HG03135 (cell line): ENCODE measurements at regions not wholly inside any gene's neighbourhood (a gene's known extent, or its start where the extent isn't known, plus 50 kb on each side); places are given as distances from the start of the nearest gene placed in this dataset.

ENCODE experiments used
- ATAC-seq: cut with Tn5 transposase; IDR thresholded peaks from one replicate; pipeline ENCODE4 v1.9.1; 2021; ENCODE audit warnings: mild to moderate bottlenecking, moderate library complexity; ENCODE audit not compliant: unreplicated experiment

DNA sequence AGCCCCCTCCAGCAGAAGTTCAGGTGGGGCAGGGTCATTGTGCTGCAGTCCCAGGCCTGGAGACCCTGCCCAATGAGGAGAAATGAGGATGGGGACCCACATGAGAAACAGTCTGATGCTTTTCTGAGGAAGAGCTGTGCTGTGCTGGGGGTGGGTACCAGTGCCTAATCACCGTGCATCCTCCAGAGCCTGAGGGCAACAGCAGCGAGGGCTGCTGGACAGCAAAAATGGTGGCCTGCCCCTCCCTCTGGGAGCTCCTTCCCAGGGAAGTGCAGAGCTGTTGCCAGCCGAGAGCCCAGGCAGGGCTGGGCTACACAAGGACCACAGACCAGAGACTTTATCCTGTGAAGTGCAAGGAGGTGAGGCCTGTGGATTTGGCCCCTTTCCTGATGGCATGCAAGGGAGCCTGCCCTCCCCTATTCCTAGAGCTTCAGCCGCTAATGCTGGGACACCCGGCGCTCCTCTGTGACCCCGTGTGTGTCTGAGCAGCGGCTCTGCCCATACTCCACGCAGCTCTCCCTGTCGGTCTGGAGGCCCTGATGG lies 134.8 kb downstream of the DSEL start:
- ATAC-seq, result no peak

DNA sequence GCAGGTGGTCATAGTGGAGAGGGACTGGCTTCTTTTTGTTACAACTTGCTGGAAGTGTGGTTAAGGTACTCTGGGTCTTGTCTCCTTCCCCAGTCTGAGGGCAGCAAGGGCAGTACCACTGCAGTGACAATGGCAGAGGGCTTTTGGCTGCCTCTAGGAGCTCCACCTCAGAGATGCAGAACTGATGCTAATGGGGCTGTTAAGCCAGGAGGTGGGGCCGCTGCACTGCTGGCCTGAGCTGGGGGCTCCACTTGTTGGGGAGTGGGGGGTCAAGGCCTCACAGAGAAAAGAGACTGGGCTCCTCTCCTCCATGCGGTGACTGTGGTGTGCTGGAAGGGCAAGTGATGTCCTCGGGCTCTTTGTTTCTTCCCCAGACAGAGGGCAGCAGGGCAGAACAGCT lies 135.7 kb downstream of the DSEL start:
- no peak for ATAC-seq

DNA sequence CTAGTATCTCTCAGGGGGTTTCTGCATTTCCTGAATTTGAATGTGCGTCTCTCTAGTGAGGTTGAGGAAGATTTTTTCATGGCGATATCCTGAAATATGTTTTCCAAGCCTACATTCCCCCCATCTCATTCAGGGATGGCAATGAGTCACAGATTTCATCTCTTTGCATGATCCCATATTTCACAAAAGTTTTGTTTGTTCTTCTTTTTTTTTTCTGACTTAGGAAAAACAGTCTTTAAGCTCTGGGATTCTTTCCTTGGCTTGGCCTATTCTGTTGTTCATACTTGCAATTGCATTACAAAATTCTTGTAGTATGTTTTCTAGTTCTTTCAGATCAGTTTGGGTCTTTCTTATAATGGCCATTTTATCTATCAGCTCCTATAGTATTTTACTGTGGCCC lies 136.5 kb downstream of the DSEL start:
- ATAC-seq, result no peak

DNA sequence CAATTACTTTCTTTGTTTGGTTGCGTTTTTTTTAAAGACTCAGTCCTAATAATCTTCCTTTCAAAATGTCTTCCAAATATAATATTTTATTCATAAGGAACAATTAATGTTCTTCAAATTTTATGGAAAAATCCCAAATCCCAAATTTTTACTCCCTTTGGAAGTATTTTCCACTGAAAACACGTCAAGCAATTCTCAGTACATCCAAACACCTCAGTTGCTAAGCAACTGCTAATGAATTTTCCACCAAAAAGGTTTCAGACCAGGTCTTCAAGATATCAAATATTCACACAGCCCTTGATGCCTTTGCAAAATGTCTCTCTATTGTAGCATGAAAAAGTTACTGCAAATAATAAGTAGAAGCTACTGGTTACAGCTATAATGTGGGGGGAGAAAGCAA lies 140.1 kb downstream of the DSEL start:
- no peak for ATAC-seq

DNA sequence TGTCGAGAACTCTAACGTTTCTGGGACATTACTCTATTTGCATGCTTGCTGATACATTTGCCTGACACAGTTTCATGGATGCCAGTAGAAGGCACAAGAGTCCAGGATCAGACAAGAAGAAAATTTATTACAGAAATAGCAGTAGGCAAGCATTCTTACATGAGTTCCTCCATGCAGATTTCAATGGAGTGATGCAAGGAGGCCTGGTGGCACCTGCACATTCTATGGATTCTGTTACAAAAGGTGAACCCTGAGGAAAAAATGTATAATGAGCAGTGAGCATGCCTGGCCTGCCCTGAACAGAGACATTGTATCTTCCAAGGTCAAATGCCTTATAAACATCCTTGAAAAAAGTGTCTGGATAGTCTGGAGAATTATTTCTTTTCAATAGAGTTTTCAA lies 142.9 kb downstream of the DSEL start:
- no peak for ATAC-seq

DNA sequence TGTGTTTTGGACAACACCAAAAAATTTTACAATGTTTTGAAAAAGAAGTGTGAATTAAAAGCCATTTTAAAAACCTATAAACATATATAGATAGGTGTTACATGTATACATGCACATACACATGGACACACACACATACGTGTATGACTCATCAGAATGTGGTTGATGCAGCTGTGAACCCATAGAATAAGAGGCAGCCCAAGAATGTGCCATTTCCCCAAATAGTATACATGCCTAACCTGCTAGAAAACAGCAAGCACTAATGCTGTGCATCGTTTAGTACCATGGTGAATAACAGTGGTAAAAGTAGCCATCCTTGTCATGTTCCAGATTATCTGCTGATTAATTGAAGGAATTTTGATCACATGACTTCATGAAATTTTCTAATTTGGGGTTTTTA lies 149.0 kb downstream of the DSEL start:
- no peak for ATAC-seq

DNA sequence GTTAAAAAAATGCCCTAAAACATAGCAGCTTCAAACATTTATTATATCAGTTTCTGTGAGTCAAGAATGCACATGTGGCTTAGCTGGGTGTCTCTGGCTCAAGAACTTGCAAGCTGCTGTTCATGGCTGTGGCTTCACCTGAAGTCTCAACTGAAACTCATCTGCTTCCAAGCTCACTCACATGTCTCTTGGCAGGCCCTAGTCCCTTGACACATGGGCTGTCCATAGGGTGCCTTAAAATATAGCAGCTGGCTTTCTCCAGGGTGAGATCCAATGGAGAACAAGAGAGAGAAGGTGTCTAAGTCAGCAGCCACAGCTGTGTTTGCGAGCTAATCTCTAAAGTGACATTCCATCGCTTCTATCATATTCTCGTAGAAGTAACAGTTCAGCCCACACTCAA lies 152.8 kb downstream of the DSEL start:
- no peak for ATAC-seq

DNA sequence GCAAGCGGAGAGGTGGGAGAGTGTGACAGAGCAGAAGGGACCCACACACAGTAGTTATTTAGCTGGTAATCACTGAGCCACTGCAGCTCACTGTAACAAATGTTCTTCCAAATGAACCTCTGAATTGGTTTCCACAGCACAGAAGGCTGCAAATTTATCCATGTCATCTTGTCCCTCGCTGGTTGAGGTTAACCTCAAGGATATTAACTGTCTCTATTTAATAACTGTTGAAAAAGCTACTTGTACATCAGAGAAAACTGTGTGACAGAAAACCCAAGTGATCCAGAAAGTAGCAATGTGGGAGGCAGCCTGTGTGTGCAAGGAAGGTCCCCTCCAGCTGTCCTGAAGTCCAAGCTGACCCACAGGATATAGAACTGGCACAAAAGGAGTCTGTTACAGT lies 153.6 kb downstream of the DSEL start:
- ATAC-seq, result no peak

DNA sequence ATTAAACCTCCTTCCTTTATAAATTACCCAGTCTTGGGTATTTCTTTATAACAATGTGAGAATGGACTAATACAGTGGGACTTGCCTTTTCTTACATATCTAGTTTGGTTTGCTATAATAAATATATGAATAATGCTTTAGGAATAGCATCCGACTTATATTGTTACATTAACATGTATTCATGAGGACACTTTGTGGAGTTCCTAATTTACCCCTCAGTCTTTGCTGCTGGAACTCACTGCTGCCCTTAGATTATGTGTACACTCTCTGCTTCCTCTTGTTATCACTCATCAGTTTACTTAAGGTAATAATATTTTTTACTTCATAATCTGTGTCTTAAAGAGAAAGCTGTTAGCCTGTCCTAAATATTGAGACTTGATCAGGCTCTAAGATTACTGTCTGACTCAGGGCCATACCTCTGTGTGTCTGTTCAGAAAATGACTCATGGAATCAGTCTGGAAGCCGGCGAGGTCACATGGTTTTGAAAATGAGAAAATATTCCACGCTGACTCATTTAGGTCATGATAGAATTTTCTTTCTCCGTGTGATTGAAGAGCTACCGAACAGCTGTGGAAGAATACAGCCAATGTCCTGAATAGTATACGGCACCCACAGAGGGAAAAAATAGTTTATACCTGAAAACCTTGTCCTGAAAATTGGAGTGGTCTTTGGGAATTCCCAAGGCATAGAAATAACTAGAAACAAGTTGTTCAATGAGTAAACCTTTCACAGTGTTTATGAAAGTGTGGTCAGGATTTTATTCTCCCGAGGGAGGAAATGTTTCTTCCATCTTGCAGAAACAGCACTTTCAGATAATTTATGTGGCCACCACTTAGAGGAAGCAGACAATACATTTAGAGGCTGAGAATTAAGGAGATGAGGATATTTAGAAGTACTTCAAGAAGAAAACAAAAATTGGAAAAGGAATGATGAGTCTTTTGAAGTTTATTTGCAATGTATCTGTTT lies 156.4 kb downstream of the DSEL start:
- peak; percentile 85 for ATAC-seq

DNA sequence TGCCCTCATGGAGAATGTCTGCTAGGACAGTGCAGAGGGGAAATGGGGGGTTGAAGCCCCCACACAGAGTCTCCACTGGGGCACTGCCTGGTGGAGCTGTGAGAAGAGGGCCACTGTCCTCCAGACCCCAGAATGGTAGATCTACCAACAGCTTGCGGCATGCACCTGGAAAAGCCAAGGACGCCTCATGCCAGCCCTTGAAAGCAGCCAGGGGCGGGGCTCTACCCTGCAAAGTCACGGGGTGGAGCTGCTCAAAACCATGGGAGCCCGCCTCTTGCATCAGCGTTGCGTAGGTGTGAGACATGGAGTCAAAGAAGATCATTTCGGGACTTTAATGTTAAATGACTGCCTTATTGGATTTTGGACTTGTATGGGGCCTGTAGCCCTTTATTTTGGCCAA lies 157.6 kb downstream of the DSEL start:
- no peak for ATAC-seq

DNA sequence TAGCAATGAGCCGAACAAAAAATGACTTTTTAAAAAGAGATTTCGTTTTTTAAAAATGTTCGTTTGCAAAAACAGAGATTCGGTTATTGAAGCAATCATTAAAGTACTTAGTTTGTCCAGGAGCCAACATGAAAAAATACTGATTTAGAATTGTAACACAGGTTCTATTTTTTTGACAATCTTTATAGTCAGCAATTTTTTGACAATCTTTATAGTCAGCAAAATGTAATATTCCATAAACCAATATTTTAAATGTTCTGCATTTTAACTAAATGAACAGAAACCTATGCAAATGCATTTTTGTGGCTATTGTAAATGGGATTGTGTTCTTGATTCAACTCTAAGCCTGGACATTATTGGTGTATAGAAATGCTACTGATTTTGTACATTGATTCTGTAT lies 161.8 kb downstream of the DSEL start:
- ATAC-seq, result no peak

DNA sequence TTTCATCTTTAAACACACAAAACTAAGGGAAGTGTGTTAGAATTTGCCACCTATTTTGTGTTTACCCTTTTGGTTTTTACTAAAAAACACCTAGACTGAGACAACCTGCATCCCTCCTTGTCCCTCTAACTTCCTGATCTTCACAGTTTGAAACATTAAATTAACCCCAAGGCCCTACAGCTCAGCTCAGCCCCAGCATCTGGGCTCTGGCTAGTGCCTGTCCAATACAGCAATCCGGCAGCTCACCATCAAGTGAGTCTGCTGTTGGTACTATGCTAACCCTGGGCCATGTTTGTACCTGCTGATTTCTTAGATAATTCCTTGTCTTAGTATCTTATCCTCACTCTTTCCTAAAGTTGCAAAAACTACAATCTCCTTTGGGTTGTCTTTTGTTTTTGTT lies 162.4 kb downstream of the DSEL start:
- ATAC-seq, result no peak

DNA sequence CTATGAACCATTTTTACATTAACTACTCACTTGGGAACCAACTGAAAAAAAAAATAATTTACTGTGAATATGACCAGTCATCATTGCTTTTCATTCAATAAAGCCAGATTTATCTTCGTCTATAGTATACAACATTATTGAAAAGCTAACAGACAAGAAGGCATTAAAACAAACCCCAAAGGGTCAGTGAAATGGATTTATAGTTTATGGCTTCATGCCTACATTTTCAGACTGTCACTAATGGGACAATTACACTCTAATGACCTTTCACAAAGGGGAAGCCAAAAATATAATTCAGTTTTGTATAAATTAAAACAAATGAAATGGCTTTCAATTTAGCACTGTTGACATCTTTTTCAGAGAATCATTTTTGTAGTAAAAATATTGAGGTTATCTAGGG lies 169.1 kb downstream of the DSEL start:
- ATAC-seq, result no peak

DNA sequence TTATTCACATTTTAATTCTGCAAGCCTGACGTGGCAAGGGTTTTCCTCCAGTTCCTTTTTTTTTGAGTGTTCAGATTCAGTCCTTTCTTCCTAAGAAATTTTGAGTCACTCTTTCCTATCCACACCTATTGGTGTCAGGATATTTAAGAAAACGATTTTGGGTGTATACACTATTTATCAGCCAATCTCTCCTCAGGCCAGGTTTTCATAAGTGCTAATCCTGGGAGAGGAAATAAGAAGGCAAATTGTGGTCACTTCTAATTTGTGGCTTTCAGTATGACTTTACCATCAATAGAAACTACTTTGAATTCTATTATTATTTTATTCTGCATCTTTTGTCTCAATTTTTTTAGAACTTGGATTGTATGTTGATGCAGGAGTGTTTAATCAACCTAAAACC lies 174.4 kb downstream of the DSEL start:
- no peak for ATAC-seq

DNA sequence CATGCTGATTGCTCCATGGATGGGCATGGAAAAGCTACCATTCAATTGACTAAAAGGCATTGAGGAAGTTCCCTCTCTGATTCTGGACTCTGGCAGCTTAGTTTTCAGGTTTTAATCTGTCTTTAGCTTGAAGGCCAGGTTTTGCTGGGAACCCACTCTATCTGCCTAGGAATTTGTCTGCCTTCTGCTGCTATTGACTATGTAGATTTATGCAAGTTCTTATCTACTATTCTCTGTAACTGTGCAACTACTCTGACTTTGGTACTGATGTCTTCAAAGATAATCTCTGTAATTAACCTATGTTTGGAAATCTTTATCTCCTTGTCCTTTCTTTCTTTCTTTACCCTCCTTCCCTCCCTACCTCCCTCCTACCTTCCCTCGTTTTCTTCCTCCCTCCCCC lies 178.8 kb downstream of the DSEL start:
- no peak for ATAC-seq

DNA sequence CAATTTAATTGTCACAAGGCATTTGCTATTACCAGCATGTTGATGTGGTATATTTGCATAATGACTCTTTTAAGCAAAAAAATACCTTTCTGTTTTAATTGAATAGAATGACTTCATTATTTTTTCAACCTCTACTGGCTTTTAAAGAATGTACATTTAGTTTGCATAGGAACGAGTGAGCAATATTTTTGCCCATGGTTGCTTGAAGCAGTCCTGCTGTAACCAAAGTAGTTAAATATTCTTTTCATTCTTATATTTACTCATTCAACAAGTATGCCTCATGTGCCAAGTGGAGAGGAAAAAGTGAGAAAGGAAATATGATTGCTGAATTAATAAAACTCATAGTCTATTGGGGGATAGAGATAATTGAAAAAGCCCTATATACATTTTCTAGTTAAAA lies 184.7 kb downstream of the DSEL start:
- ATAC-seq, result no peak

DNA sequence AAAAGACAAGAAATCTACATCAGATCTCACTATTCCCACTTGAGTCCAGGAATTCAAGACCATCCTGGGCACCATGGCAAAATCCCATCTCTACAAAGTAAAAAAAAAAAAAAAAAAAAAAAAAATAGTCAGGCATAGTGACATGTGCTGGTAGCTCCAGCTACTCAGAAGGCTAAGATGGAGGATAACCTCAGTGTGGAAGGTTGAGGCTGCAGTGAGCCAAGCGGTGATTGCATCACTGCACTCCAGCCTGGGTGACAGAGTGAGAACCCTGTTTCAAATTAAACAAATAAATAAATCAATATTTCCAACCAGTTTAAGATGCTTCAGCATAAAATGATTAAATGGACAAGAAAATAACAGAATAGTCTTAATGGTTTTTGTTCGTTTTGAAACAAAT lies 197.4 kb downstream of the DSEL start:
- no peak for ATAC-seq

DNA sequence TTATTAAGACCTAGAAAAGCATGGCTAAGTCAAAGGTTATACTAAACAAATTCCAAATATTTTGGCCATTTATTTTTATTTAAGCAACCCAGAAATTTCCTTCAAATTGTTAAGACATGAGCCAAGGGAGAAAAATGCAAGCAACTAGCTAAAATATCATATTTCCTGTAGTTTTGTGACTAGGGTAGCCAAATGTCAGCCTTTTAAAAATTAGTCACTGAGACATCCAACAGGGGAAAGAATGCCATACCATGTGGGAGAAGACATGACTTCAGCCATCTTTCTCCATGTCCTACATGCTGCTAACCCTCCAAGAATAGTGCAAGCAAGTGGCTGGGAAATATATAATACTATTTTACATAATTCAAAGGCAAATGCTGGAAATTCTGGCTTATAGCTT lies 197.9 kb downstream of the DSEL start:
- no peak for ATAC-seq

DNA sequence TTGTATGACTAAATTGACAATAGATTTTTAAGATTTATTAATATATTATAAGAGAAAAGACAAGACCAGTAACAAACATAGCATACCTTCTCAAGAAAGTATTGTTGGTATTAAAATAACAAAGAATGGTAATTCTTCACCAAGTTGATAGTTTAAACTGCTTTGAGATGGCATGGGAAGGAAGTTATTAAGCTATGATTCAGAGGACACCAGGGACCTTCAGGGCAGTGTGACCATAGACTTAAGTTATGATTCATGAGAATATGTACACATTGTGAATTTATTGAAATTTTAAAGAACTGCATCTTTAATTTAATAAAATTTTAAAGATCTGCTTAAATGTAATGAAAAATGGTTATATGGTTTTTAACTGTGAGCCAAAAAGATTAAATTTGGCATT lies 205.7 kb downstream of the DSEL start:
- ATAC-seq, result no peak

DNA sequence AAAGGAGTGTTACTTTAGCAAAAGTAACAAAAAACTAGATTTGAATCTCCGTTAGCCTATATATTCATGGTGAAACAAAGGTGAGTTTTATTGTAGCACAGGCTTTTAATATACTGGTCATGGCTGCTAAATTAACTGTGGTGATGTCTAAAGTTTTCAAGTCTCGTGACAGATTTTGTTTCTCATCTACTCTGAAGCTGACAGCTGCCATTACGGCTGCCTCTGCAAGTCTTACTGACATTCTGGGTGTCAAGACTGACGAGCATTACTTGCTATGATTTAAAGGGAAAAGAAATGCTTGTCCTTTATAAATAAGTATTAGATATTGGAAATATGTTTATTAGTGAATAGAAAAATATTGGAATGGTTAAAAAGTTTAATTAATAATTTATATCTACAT lies 207.7 kb downstream of the DSEL start:
- ATAC-seq, result no peak

DNA sequence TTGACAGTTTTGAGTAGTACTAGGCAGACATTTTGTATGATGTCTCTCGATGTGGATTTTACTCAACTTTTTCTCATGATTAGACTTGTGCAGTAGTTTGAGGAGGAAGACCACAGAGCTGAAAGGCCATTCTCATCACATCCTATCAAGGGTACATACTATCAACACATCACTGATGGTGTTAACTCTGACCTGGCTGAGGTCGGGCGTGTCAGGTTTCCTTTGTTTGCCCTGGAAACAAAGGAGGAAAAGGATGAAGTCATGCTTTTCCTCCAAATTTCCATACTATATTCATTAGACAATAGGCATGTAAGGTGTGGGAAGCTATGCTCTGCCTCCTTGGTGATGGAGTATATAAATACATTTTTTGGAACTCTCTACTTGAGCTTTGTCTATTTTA lies 211.1 kb downstream of the DSEL start:
- no peak for ATAC-seq

DNA sequence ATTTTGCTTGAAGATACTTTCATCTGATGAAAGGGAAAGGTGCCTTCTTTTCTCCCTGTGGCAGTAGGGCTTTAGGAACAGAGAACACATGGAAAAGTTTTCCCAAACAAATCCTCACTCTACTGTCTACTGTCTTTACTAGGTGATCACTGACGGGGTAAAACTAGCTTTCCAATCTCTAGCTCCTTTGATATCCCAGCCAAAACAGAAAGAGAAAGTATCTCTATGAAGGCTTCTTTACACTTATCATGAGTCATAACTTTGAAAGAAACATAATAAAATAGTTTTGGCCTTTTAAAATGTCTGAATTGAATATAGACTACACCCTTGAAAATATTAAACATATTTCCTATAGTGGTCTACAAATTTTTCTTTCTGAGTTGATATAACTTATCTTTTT lies 214.5 kb downstream of the DSEL start:
- no peak for ATAC-seq

DNA sequence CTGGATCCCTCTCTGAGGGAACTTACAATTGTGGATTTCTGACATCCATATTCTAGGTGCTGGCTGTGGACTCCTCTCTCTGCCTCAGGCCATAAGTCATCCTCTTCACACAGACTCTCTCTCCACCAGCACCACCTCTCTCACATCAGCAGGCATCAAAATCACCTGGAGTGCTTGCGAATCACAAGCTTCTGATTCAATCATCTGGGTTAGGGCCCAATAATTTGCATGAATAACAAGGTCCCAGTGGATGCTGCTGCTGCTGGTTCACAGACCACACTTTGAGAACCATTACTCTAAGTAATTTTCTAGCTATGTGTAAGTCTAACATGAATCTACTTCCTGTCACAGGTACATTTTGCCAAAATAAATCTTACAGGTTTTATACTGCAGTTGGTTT lies 214.9 kb downstream of the DSEL start:
- no peak for ATAC-seq
